Lower leg skin (tissue), 3 donors: ENCODE measurements at regions not wholly inside any gene's neighbourhood (a gene's known extent, or its start where the extent isn't known, plus 50 kb on each side); places are given as distances from the start of the nearest gene placed in this dataset.

Source experiments
- CTCF ChIP-seq, 3 donors: fragments of 450-650 bp; IDR thresholded peaks; one replicate each; pipeline ENCODE4 v1.5.1; 2016; ENCODE audit warnings: antibody characterized with exemption in 3 of 3, mild to moderate bottlenecking in 3 of 3, moderate library complexity in 2 of 3
- POLR2A ChIP-seq, 2 donors: fragments of 450-650 bp; IDR thresholded peaks; one replicate each; pipeline ENCODE4 v1.6.1; 2016 to 2017; ENCODE audit warnings: antibody characterized with exemption in 2 of 2, mild to moderate bottlenecking in 1 of 2, moderate library complexity in 1 of 2

GRCh38 chr4:114249561-114249960 is 270.1 kb upstream of the ARSJ start:
- TF ChIP-seq CTCF (IDR thresholded peaks at IDR 0.05) (no peak), POLR2A (IDR thresholded peaks at IDR 0.05) (no peak)
